HG03135 (cell line): ENCODE measurements at regions not wholly inside any gene's neighbourhood (a gene's known extent, or its start where the extent isn't known, plus 50 kb on each side); places are given as distances from the start of the nearest gene placed in this dataset.

ENCODE experiments used
- ATAC-seq: cut with Tn5 transposase; IDR thresholded peaks from one replicate; pipeline ENCODE4 v1.9.1; 2021; ENCODE audit warnings: mild to moderate bottlenecking, moderate library complexity; ENCODE audit not compliant: unreplicated experiment

- ATAC-seq = no peak
Measured at GRCh38 chr20:60921022-60921622, 330.9 kb upstream of the CDH4 start.

GRCh38 chr20:60926831-60927230 is 325.2 kb upstream of the CDH4 start:
- no peak for ATAC-seq

GRCh38 chr20:60928341-60928740 is 323.7 kb upstream of the CDH4 start:
- ATAC-seq = no peak

GRCh38 chr20:60930023-60930790 is 321.9 kb upstream of the CDH4 start:
- no peak for ATAC-seq

- ATAC-seq = no peak
Measured at GRCh38 chr20:60931696-60932095, 320.4 kb upstream of the CDH4 start.

- ATAC-seq = no peak
Measured at GRCh38 chr20:60934724-60935123, 317.3 kb upstream of the CDH4 start.

- no peak for ATAC-seq
Measured at GRCh38 chr20:60935971-60936370, 316.1 kb upstream of the CDH4 start.

- no peak for ATAC-seq
Measured at GRCh38 chr20:60937585-60937984, 314.5 kb upstream of the CDH4 start.

- no peak for ATAC-seq
Measured at GRCh38 chr20:60941379-60941778, 310.7 kb upstream of the CDH4 start.

GRCh38 chr20:60947819-60948218 is 304.2 kb upstream of the CDH4 start:
- no peak for ATAC-seq

- no peak for ATAC-seq
Measured at GRCh38 chr20:60948224-60948623, 303.8 kb upstream of the CDH4 start.

GRCh38 chr20:60950561-60950960 is 301.5 kb upstream of the CDH4 start:
- no peak for ATAC-seq

GRCh38 chr20:60950974-60951373 is 301.1 kb upstream of the CDH4 start:
- ATAC-seq = no peak

GRCh38 chr20:60952861-60953260 is 299.2 kb upstream of the CDH4 start:
- ATAC-seq = no peak

- no peak for ATAC-seq
Measured at GRCh38 chr20:60953321-60953720, 298.7 kb upstream of the CDH4 start.

- no peak for ATAC-seq
Measured at GRCh38 chr20:60955706-60956105, 296.4 kb upstream of the CDH4 start.

- no peak for ATAC-seq
Measured at GRCh38 chr20:60956194-60956593, 295.9 kb upstream of the CDH4 start.

- no peak for ATAC-seq
Measured at GRCh38 chr20:60957621-60958020, 294.4 kb upstream of the CDH4 start.

- ATAC-seq = no peak
Measured at GRCh38 chr20:60959971-60960370, 292.1 kb upstream of the CDH4 start.

- no peak for ATAC-seq
Measured at GRCh38 chr20:60960500-60960899, 291.6 kb upstream of the CDH4 start.

GRCh38 chr20:60961551-60961950 is 290.5 kb upstream of the CDH4 start:
- no peak for ATAC-seq

GRCh38 chr20:60962367-60963045 is 289.6 kb upstream of the CDH4 start:
- ATAC-seq = no peak
